ENCODE measurements at regions not wholly inside any gene's neighbourhood (a gene's known extent, or its start where the extent isn't known, plus 50 kb on each side); places are given as distances from the start of the nearest gene placed in this dataset.

DNA sequence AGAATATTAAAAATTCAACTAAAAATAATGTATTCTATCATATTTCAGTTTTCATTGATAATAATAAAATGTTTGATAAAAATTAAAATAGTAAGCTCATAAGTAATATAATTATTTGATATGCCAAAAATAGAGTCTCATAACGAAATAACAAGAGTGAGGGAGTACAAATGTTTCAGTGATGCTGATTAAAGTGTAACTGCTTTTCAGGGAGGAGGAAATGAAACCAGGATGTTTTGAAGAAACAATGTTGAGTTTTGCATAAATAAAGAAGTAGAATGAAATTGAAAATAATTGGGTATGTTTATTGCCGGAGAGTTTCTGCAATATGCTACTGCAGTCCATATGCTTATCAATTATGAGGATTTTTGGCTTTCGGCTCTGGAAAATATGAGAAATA, 1159.8 kb upstream of the ADGRL2 start:
- Histone ChIP-seq H2AK5ac (ENCODE audit: low read length, severe bottlenecking) (no peak overlapping the region), H3K36me3 (ENCODE audit: control insufficient read depth in 1 of 2, insufficient read depth in 2 of 2, low read depth in 1 of 2, low read length in 2 of 2) (no peaks in the 10 kb centered on the region), H3K4me3 (ENCODE audit: insufficient read depth in 1 of 2, low read depth in 1 of 2, low read length in 2 of 2) (no peak overlapping the region), H3K27me3 (ENCODE audit: control insufficient read depth in 1 of 2, insufficient read depth in 1 of 2, low read length in 2 of 2) (no peaks in the 10 kb centered on the region), H3K14ac (ENCODE audit: low read length in 2 of 2) (no peak overlapping the region), H4K91ac (ENCODE audit: low read length) (no peak overlapping the region), H3K4ac (ENCODE audit: low read depth in 1 of 2, low read length in 2 of 2) (no peak overlapping the region), H2AFZ (ENCODE audit: low read depth, low read length) (no peak overlapping the region), H3K18ac (ENCODE audit: low read depth in 1 of 2, low read length in 2 of 2) (no peak overlapping the region), H3K27ac (ENCODE audit: low read length, poor library complexity, severe bottlenecking) (no peak overlapping the region), H3K9me3 (ENCODE audit: control insufficient read depth, low read length) (no peaks in the 10 kb centered on the region), H3K79me1 (replicated peaks; ENCODE audit: low read length, poor library complexity, severe bottlenecking) (no peaks in the 10 kb centered on the region), H4K8ac (ENCODE audit: low read length) (no peak overlapping the region), H2BK12ac (ENCODE audit: low read length in 2 of 2) (no peak overlapping the region), H2BK120ac (ENCODE audit: low read depth, low read length) (no peak overlapping the region), H3K4me1 (ENCODE audit: control insufficient read depth, insufficient read depth, low read depth, low read length) (no peaks in the 10 kb centered on the region), H2BK5ac (ENCODE audit: low read depth, low read length, poor library complexity, severe bottlenecking) (no peak overlapping the region), H3K9ac (ENCODE audit: low read length) (no peak overlapping the region), H2BK15ac (ENCODE audit: low read depth, poor library complexity, severe bottlenecking) (no peak overlapping the region), H3K4me2 (ENCODE audit: low read length, poor library complexity, severe bottlenecking) (no peak overlapping the region), H3K23ac (ENCODE audit: low read length in 2 of 2) (no peak overlapping the region)
- WGBS: 98% methylated on average over 2 of the region's 3 CpGs
- no peak for DNase-seq

- no peaks in the 10 kb centered on the region for H3K27me3 ChIP-seq (ENCODE audit: control insufficient read depth in 1 of 2, insufficient read depth in 1 of 2, low read length in 2 of 2)
Observed at GRCh38 chr1:80639777-80640533, 1160.8 kb upstream of the ADGRL2 start.

GRCh38 chr1:80633947-80634706, 1166.6 kb upstream of the ADGRL2 start:
- 89% methylated on average over 9 of the region's 10 CpGs for WGBS
- Histone ChIP-seq H2BK120ac (ENCODE audit: low read depth, low read length) (no peak overlapping the region), H3K4me2 (ENCODE audit: low read length, poor library complexity, severe bottlenecking) (no peak overlapping the region), H4K91ac (ENCODE audit: low read length) (no peak overlapping the region), H3K23ac (ENCODE audit: low read length in 2 of 2) (no peak overlapping the region), H3K79me1 (replicated peaks; ENCODE audit: low read length, poor library complexity, severe bottlenecking) (no peaks in the 10 kb centered on the region), H3K4me1 (ENCODE audit: control insufficient read depth, insufficient read depth, low read depth, low read length) (peaks cover 1% of the 10 kb centered on the region), H3K4ac (ENCODE audit: low read depth in 1 of 2, low read length in 2 of 2) (no peak overlapping the region), H2AK5ac (ENCODE audit: low read length, severe bottlenecking) (no peak overlapping the region), H3K36me3 (ENCODE audit: control insufficient read depth in 1 of 2, insufficient read depth in 2 of 2, low read depth in 1 of 2, low read length in 2 of 2) (no peaks in the 10 kb centered on the region), H2BK5ac (ENCODE audit: low read depth, low read length, poor library complexity, severe bottlenecking) (no peak overlapping the region), H4K8ac (ENCODE audit: low read length) (no peak overlapping the region), H3K4me3 (ENCODE audit: insufficient read depth in 1 of 2, low read depth in 1 of 2, low read length in 2 of 2) (no peak overlapping the region), H2BK15ac (ENCODE audit: low read depth, poor library complexity, severe bottlenecking) (no peak overlapping the region), H3K18ac (ENCODE audit: low read depth in 1 of 2, low read length in 2 of 2) (no peak overlapping the region), H3K9ac (ENCODE audit: low read length) (no peak overlapping the region), H3K9me3 (ENCODE audit: control insufficient read depth, low read length) (no peaks in the 10 kb centered on the region), H3K27me3 (ENCODE audit: control insufficient read depth in 1 of 2, insufficient read depth in 1 of 2, low read length in 2 of 2) (no peaks in the 10 kb centered on the region), H3K14ac (ENCODE audit: low read length in 2 of 2) (no peak overlapping the region), H2BK12ac (ENCODE audit: low read length in 2 of 2) (no peak overlapping the region), H3K27ac (ENCODE audit: low read length, poor library complexity, severe bottlenecking) (no peak overlapping the region), H2AFZ (ENCODE audit: low read depth, low read length) (no peak overlapping the region)
- no peak for DNase-seq

More at GRCh38 chr1:80639777-80640533, 1160.8 kb upstream of the ADGRL2 start:
- Histone ChIP-seq H2BK15ac (ENCODE audit: low read depth, poor library complexity, severe bottlenecking) (no peak overlapping the region), H3K4me1 (ENCODE audit: control insufficient read depth, insufficient read depth, low read depth, low read length) (no peaks in the 10 kb centered on the region), H3K79me1 (replicated peaks; ENCODE audit: low read length, poor library complexity, severe bottlenecking) (no peaks in the 10 kb centered on the region), H2AK5ac (ENCODE audit: low read length, severe bottlenecking) (no peak overlapping the region), H2BK12ac (ENCODE audit: low read length in 2 of 2) (no peak overlapping the region), H4K8ac (ENCODE audit: low read length) (no peak overlapping the region), H3K36me3 (ENCODE audit: control insufficient read depth in 1 of 2, insufficient read depth in 2 of 2, low read depth in 1 of 2, low read length in 2 of 2) (no peaks in the 10 kb centered on the region), H3K9me3 (ENCODE audit: control insufficient read depth, low read length) (no peaks in the 10 kb centered on the region), H3K27ac (ENCODE audit: low read length, poor library complexity, severe bottlenecking) (no peak overlapping the region), H3K4me3 (ENCODE audit: insufficient read depth in 1 of 2, low read depth in 1 of 2, low read length in 2 of 2) (no peak overlapping the region), H4K91ac (ENCODE audit: low read length) (no peak overlapping the region), H3K9ac (ENCODE audit: low read length) (no peak overlapping the region), H2BK120ac (ENCODE audit: low read depth, low read length) (no peak overlapping the region), H3K14ac (ENCODE audit: low read length in 2 of 2) (no peak overlapping the region), H3K4ac (ENCODE audit: low read depth in 1 of 2, low read length in 2 of 2) (no peak overlapping the region), H2BK5ac (ENCODE audit: low read depth, low read length, poor library complexity, severe bottlenecking) (no peak overlapping the region), H2AFZ (ENCODE audit: low read depth, low read length) (no peak overlapping the region), H3K4me2 (ENCODE audit: low read length, poor library complexity, severe bottlenecking) (no peak overlapping the region), H3K23ac (ENCODE audit: low read length in 2 of 2) (no peak overlapping the region), H3K18ac (ENCODE audit: low read depth in 1 of 2, low read length in 2 of 2) (no peak overlapping the region)
- no peak for DNase-seq
- 44% methylated on average over 1 of the region's 2 CpGs for WGBS

- Histone ChIP-seq H4K8ac (ENCODE audit: low read length) (no peak overlapping the region), H3K79me1 (replicated peaks; ENCODE audit: low read length, poor library complexity, severe bottlenecking) (no peaks in the 10 kb centered on the region), H3K9ac (ENCODE audit: low read length) (no peak overlapping the region), H3K36me3 (ENCODE audit: control insufficient read depth in 1 of 2, insufficient read depth in 2 of 2, low read depth in 1 of 2, low read length in 2 of 2) (no peaks in the 10 kb centered on the region), H4K91ac (ENCODE audit: low read length) (no peak overlapping the region), H2AK5ac (ENCODE audit: low read length, severe bottlenecking) (no peak overlapping the region), H3K23ac (ENCODE audit: low read length in 2 of 2) (no peak overlapping the region), H3K27ac (ENCODE audit: low read length, poor library complexity, severe bottlenecking) (no peak overlapping the region), H3K4me3 (ENCODE audit: insufficient read depth in 1 of 2, low read depth in 1 of 2, low read length in 2 of 2) (no peak overlapping the region), H2BK15ac (ENCODE audit: low read depth, poor library complexity, severe bottlenecking) (no peak overlapping the region), H3K9me3 (ENCODE audit: control insufficient read depth, low read length) (no peaks in the 10 kb centered on the region), H3K27me3 (ENCODE audit: control insufficient read depth in 1 of 2, insufficient read depth in 1 of 2, low read length in 2 of 2) (no peaks in the 10 kb centered on the region), H3K4me1 (ENCODE audit: control insufficient read depth, insufficient read depth, low read depth, low read length) (peaks cover 1% of the 10 kb centered on the region), H2BK120ac (ENCODE audit: low read depth, low read length) (no peak overlapping the region), H3K4me2 (ENCODE audit: low read length, poor library complexity, severe bottlenecking) (no peak overlapping the region), H3K18ac (ENCODE audit: low read depth in 1 of 2, low read length in 2 of 2) (no peak overlapping the region), H2BK12ac (ENCODE audit: low read length in 2 of 2) (no peak overlapping the region), H2AFZ (ENCODE audit: low read depth, low read length) (no peak overlapping the region), H3K4ac (ENCODE audit: low read depth in 1 of 2, low read length in 2 of 2) (no peak overlapping the region), H3K14ac (ENCODE audit: low read length in 2 of 2) (no peak overlapping the region), H2BK5ac (ENCODE audit: low read depth, low read length, poor library complexity, severe bottlenecking) (no peak overlapping the region)
- no peak for DNase-seq
- WGBS: 92% methylated on average over 10 of the region's 10 CpGs
Observed at GRCh38 chr1:80632284-80632683, 1168.5 kb upstream of the ADGRL2 start.

All from mesenchymal stem cell (in vitro differentiated cells and primary cell).